HCT116 (cell line): ENCODE measurements at regions not wholly inside any gene's neighbourhood (a gene's known extent, or its start where the extent isn't known, plus 50 kb on each side); places are given as distances from the start of the nearest gene placed in this dataset.

Experiments
- ATAC-seq: fragments of 200-7000 bp; cut with Tn5 transposase; 2 replicates; pipeline ENCODE4 v1.9.1; 2020; ENCODE audit warnings: mild to moderate bottlenecking, moderate library complexity
- BruUV-seq: library from RNA; stranded (reverse); fragments of 400-500 nt; replicated peaks from 2 replicates; lab custom pipeline; 2021; lab: Mats Ljungman, UMichigan
- CTCF ChIA-PET: fragments of 300-600 bp; sonication (Branson Sonifier 250); formaldehyde crosslinking; loops from one replicate; lab custom pipeline; 2021; ENCODE audit warnings: antibody characterized with exemption; lab: Charles Lee
- POLR2A ChIA-PET: fragments of 300-600, 350-600 bp; sonication (Branson Sonifier 250); formaldehyde crosslinking; loops from one replicate; lab custom pipeline; 2021; ENCODE audit warnings: antibody characterized with exemption; lab: Charles Lee
- RAD21 ChIA-PET, 2 experiments: fragments of 300-600 bp; sonication (Branson Sonifier 250); formaldehyde crosslinking; loops; one replicate each; lab custom pipeline; 2023; ENCODE audit warnings: low total read pairs in 2 of 2; ENCODE audit not compliant: uncharacterized antibody in 2 of 2, unreplicated experiment in 2 of 2, low non-redundant PET in 1 of 2; lab: Charles Lee
- DNase-seq: peaks from one replicate; pipeline ENCODE4 v3.0.0-alpha.2; 2010; ENCODE audit warnings: low read depth, low spot score
- H2AFZ ChIP-seq: fragments of 200-600 bp; shearing (Covaris generic), sonication (generic); 2 replicates; pipeline ENCODE4 v1.6.1; 2017; ENCODE audit warnings: low read depth, mixed run types, mixed read lengths, antibody characterized with exemption, low read length; ENCODE audit not compliant: poor library complexity, severe bottlenecking
- H3K27ac ChIP-seq: 2 replicates; pipeline ENCODE4 v1.5.1; 2012; ENCODE audit warnings: low read depth, low read length
- H3K27me3 ChIP-seq: fragments of 200-600 bp; sonication (generic); 2 replicates; pipeline ENCODE4 v1.6.1; 2016; ENCODE audit warnings: mixed run types, low read length, mixed read lengths; ENCODE audit not compliant: insufficient read depth
- H3K36me3 ChIP-seq, 2 experiments: fragments of 200-500 bp in 1 of 2; fragments of 200-600 bp in 1 of 2; sonication (Bioruptor generic) in 1 of 2; sonication (generic) in 1 of 2; 2 replicates each; pipeline versions ENCODE4 v1.5.1 to v1.6.1; 2014 to 2016; ENCODE audit warnings: low read length in 2 of 2, inconsistent platforms in 1 of 2, mixed read lengths in 1 of 2, mixed run types in 1 of 2; ENCODE audit not compliant: insufficient read depth in 2 of 2, control insufficient read depth in 1 of 2
- H3K4me1 ChIP-seq, 2 experiments: fragments of 200-600 bp in 1 of 2; sonication (generic) in 1 of 2; 2 replicates each; pipeline versions ENCODE4 v1.5.1 to v1.6.1; 2012 to 2017; ENCODE audit warnings: low read length in 2 of 2, inconsistent platforms in 1 of 2, mild to moderate bottlenecking in 1 of 2, mixed read lengths in 1 of 2, mixed run types in 1 of 2, moderate library complexity in 1 of 2; ENCODE audit not compliant: insufficient read depth in 2 of 2, control insufficient read depth in 1 of 2
- H3K4me2 ChIP-seq: fragments of 200-600 bp; sonication (generic); 2 replicates; pipeline ENCODE4 v1.6.1; 2017; ENCODE audit warnings: mixed run types, low read length, mixed read lengths
- H3K4me3 ChIP-seq, 2 experiments: fragments of 200-600 bp in 1 of 2; sonication (generic) in 1 of 2; replicated peaks in 1 of 2; 2 replicates each; pipeline ENCODE4 v1.5.1; 2011 to 2016; ENCODE audit warnings: low read length in 2 of 2, control low read depth in 1 of 2, low read depth in 1 of 2, mild to moderate bottlenecking in 1 of 2, mixed read lengths in 1 of 2, mixed run types in 1 of 2
- H3K79me2 ChIP-seq: fragments of 200-600 bp; sonication (generic); 2 replicates; pipeline ENCODE4 v1.6.1; 2017; ENCODE audit warnings: mild to moderate bottlenecking, mixed run types, low read length, moderate library complexity, mixed read lengths; ENCODE audit not compliant: insufficient read depth
- H3K9ac ChIP-seq: fragments of 200-600 bp; sonication (generic); 2 replicates; pipeline ENCODE4 v1.6.1; 2016; ENCODE audit warnings: low read length, mixed read lengths
- H3K9me2 ChIP-seq: fragments of 200-600 bp; sonication (generic), shearing (Covaris generic); 2 replicates; pipeline ENCODE4 v1.6.1; 2017; ENCODE audit warnings: mixed run types, mild to moderate bottlenecking, moderate library complexity; ENCODE audit not compliant: insufficient read depth
- H3K9me3 ChIP-seq, 2 experiments: fragments of 200-500 bp in 1 of 2; fragments of 200-600 bp in 1 of 2; sonication (Bioruptor generic) in 1 of 2; sonication (generic) in 1 of 2; 2 replicates each; pipeline ENCODE4 v1.6.1; 2014 to 2017; ENCODE audit warnings: low read length in 2 of 2, mixed read lengths in 2 of 2, inconsistent platforms in 1 of 2, low read depth in 1 of 2, mild to moderate bottlenecking in 1 of 2, mixed run types in 1 of 2, moderate library complexity in 1 of 2; ENCODE audit not compliant: control insufficient read depth in 1 of 2, insufficient read depth in 1 of 2
- H4K20me1 ChIP-seq: fragments of 200-600 bp; sonication (generic), shearing (Covaris generic); 2 replicates; pipeline ENCODE4 v1.6.1; 2017; ENCODE audit warnings: mixed run types, mild to moderate bottlenecking, moderate library complexity; ENCODE audit not compliant: insufficient read depth
- EZH2 ChIP-seq: fragments of 200-600 bp; sonication (generic); IDR thresholded peaks from 2 replicates; pipeline ENCODE4 v1.6.1; 2017; ENCODE audit warnings: antibody characterized with exemption, mixed run types
- EZH2phosphoT487 ChIP-seq: fragments of 200-600 bp; IDR thresholded peaks from 2 replicates; pipeline ENCODE4 v1.6.1; 2018; ENCODE audit warnings: antibody characterized with exemption, borderline replicate concordance
- RAD21 ChIP-seq: IDR thresholded peaks from 2 replicates; pipeline ENCODE4 v1.6.1; 2012; ENCODE audit warnings: low read depth, mild to moderate bottlenecking
- SIN3A ChIP-seq: IDR thresholded peaks from 2 replicates; pipeline ENCODE4 v1.6.1; 2012; ENCODE audit warnings: low read depth
- SRF ChIP-seq: IDR thresholded peaks from 2 replicates; pipeline ENCODE4 v1.6.1; 2012; ENCODE audit warnings: low read depth
- intact Hi-C: fragments of 100-400 bp; cut with micrococcal nuclease; formaldehyde crosslinking; loops from 2 replicates; pipeline ENCODE4 v1.10.0; 2022
- TF ChIP-seq, protein P1 (sequence below): IDR thresholded peaks from 2 replicates; pipeline ENCODE4 v1.6.1; 2012
- TF ChIP-seq, protein P2 (sequence below), 3 experiments: fragments of 200-600 bp in 1 of 3; sonication (generic) in 1 of 3; IDR thresholded peaks in 2 of 3; conservative IDR thresholded peaks in 1 of 3; 2 replicates each; pipeline ENCODE4 v1.5.1; 2012 to 2017; ENCODE audit warnings: low read depth in 2 of 3, low read length in 2 of 3, antibody characterized with exemption in 1 of 3, borderline replicate concordance in 1 of 3, control low read depth in 1 of 3, mild to moderate bottlenecking in 1 of 3, mixed read lengths in 1 of 3, mixed run types in 1 of 3, moderate library complexity in 1 of 3; ENCODE audit not compliant: insufficient read depth in 1 of 3
- TF ChIP-seq, protein P3 (sequence below): IDR thresholded peaks from 2 replicates; pipeline ENCODE4 v1.6.1; 2011; ENCODE audit warnings: mild to moderate bottlenecking, low read length, moderate library complexity; ENCODE audit not compliant: insufficient replicate concordance; ENCODE audit errors: extremely low read depth
- TF ChIP-seq, protein P4 (sequence below): IDR thresholded peaks from 2 replicates; pipeline ENCODE4 v1.6.1; 2012

DNA sequence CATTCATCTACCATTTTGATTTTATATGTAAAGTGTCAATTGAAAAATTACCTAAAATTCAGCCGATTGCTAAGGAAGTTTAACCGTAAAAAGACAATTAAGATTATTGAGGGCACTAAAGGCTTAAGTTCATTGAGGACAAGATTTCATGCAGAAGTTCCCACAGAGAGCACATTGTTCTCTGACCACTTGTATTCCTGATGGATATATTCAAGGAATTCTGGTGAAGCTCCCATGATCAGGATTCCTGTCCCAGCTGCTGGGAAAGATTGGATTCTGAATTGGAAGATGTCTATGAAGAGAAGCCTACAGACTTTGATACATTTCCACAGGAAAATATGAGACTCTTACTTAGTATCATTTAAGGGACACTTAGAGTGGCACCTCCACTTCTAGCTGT lies 209.2 kb upstream of the KCTD3 start:
- Histone ChIP-seq H3K79me2 (no peaks in the 10 kb centered on the region), H4K20me1 (no peaks in the 10 kb centered on the region), H3K4me3 (no peak overlapping the region), H3K4me1 (no peaks in the 10 kb centered on the region), H2AFZ (no peak overlapping the region), H3K9me2 (no peaks in the 10 kb centered on the region), H3K9ac (no peak overlapping the region), H3K36me3 (no peaks in the 10 kb centered on the region), H3K4me2 (no peak overlapping the region), H3K27me3 (no peaks in the 10 kb centered on the region), H3K27ac (no peak overlapping the region), H3K9me3 (no peaks in the 10 kb centered on the region)
- ChIA-PET POLR2A (no interaction called here), RAD21 (no interaction called here), CTCF (no interaction called here)
- intact Hi-C loops, result no loop called here
- BruUV-seq, result no TSS peak
- DNase-seq (no peak), ATAC-seq (no peak)
- TF ChIP-seq SRF (no peak), EZH2 (no peak), RAD21 (no peak), SIN3A (no peak), EZH2phosphoT487 (no peak)
- TF ChIP-seq, protein P1, sequence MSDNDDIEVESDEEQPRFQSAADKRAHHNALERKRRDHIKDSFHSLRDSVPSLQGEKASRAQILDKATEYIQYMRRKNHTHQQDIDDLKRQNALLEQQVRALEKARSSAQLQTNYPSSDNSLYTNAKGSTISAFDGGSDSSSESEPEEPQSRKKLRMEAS, result no peak
- TF ChIP-seq, protein P2, sequence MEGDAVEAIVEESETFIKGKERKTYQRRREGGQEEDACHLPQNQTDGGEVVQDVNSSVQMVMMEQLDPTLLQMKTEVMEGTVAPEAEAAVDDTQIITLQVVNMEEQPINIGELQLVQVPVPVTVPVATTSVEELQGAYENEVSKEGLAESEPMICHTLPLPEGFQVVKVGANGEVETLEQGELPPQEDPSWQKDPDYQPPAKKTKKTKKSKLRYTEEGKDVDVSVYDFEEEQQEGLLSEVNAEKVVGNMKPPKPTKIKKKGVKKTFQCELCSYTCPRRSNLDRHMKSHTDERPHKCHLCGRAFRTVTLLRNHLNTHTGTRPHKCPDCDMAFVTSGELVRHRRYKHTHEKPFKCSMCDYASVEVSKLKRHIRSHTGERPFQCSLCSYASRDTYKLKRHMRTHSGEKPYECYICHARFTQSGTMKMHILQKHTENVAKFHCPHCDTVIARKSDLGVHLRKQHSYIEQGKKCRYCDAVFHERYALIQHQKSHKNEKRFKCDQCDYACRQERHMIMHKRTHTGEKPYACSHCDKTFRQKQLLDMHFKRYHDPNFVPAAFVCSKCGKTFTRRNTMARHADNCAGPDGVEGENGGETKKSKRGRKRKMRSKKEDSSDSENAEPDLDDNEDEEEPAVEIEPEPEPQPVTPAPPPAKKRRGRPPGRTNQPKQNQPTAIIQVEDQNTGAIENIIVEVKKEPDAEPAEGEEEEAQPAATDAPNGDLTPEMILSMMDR (IDR thresholded peaks at IDR 0.05 in 2 of 3, conservative IDR thresholded peaks at IDR 0.05 in 1 of 3; ENCODE audit: borderline replicate concordance in 1 of 3, insufficient read depth in 1 of 3, low read depth in 2 of 3, low read length in 2 of 3), result no peak
- TF ChIP-seq, protein P3, sequence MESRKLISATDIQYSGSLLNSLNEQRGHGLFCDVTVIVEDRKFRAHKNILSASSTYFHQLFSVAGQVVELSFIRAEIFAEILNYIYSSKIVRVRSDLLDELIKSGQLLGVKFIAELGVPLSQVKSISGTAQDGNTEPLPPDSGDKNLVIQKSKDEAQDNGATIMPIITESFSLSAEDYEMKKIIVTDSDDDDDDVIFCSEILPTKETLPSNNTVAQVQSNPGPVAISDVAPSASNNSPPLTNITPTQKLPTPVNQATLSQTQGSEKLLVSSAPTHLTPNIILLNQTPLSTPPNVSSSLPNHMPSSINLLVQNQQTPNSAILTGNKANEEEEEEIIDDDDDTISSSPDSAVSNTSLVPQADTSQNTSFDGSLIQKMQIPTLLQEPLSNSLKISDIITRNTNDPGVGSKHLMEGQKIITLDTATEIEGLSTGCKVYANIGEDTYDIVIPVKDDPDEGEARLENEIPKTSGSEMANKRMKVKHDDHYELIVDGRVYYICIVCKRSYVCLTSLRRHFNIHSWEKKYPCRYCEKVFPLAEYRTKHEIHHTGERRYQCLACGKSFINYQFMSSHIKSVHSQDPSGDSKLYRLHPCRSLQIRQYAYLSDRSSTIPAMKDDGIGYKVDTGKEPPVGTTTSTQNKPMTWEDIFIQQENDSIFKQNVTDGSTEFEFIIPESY, result no peak
- TF ChIP-seq, protein P4, sequence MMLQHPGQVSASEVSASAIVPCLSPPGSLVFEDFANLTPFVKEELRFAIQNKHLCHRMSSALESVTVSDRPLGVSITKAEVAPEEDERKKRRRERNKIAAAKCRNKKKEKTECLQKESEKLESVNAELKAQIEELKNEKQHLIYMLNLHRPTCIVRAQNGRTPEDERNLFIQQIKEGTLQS, result no peak
